ENCODE measurements at regions not wholly inside any gene's neighbourhood (a gene's known extent, or its start where the extent isn't known, plus 50 kb on each side); places are given as distances from the start of the nearest gene placed in this dataset.

- no peaks in the 10 kb centered on the region for H3K79me2 ChIP-seq (ENCODE audit: control insufficient read depth, insufficient read depth, low read length)
- H3K9me1 ChIP-seq (ENCODE audit: control insufficient read depth, insufficient read depth, low read length) = no peaks in the 10 kb centered on the region
- no peak overlapping the region for H2AFZ ChIP-seq (ENCODE audit: low read depth, low read length)
- H3K9ac ChIP-seq (ENCODE audit: insufficient read depth in 1 of 2, low read depth in 2 of 2, low read length in 2 of 2) = no peak overlapping the region
- POLR2A ChIA-PET = no interaction called here
- intact Hi-C loops (cut with micrococcal nuclease) = no loop called here
- CTCF ChIA-PET (ENCODE audit: low intra/inter-chr PET ratio) = no interaction called here
- FAIRE-seq (no peak), DNase-seq (ENCODE audit: extremely low read depth in 1 of 4, low spot score in 3 of 4) (no peak), ATAC-seq (no peak)
- 0% methylated on average over 2 of the region's 2 CpGs for WGBS (ENCODE audit: insufficient coverage, low coverage, missing lambda C conversion rate)
- H3K27me3 ChIP-seq (ENCODE audit: control insufficient read depth in 2 of 2, insufficient read depth in 2 of 2, low read length in 2 of 2) = peaks cover 0 to 7% of the 10 kb centered on the region in 2 experiments; a peak in 1 of 5 replicates
- no peaks in the 10 kb centered on the region for H3K4me1 ChIP-seq (replicated peaks in 1 of 2; ENCODE audit: control insufficient read depth in 2 of 2, insufficient read depth in 2 of 2, low read length in 2 of 2)
- BruUV-seq (replicated peaks) = no TSS peak
- H4K20me1 ChIP-seq (replicated peaks; ENCODE audit: control insufficient read depth, insufficient read depth, low read length) = no peaks in the 10 kb centered on the region
- no peak overlapping the region for H3K4me3 ChIP-seq
- no peaks in the 10 kb centered on the region for H3K36me3 ChIP-seq (ENCODE audit: control insufficient read depth, insufficient read depth, low read length)
- no peak overlapping the region for H3K4me2 ChIP-seq (ENCODE audit: insufficient read depth, low read length)
- in situ Hi-C loops (cut with MboI) = no loop called here
- no peaks in the 10 kb centered on the region for H3K9me3 ChIP-seq (replicated peaks; ENCODE audit: control insufficient read depth, insufficient read depth, low read depth, low read length)
- TF ChIP-seq CEBPG (CRISPR knock-in tag; IDR thresholded peaks at IDR 0.05) (no peak), CEBPG (tag; conservative IDR thresholded peaks at IDR 0.05 in 1 of 2, IDR thresholded peaks at IDR 0.05 in 1 of 2) (no peak), SMARCA4 (IDR thresholded peaks at IDR 0.05) (no peak), PRPF4 (IDR thresholded peaks at IDR 0.05; ENCODE audit: insufficient read depth, low read depth, low read length, poor library complexity, severe bottlenecking) (no peak), ZNF436 (CRISPR knock-in tag; IDR thresholded peaks at IDR 0.05) (no peak), ADNP (tag; IDR thresholded peaks at IDR 0.05) (no peak), SIX5 (IDR thresholded peaks at IDR 0.05; ENCODE audit: borderline replicate concordance in 1 of 2, insufficient read depth in 1 of 2, low read depth in 1 of 2, low read length in 2 of 2) (no peak), MEIS2 (IDR thresholded peaks at IDR 0.05; ENCODE audit: partially characterized antibody) (no peak), TRIM28 (IDR thresholded peaks at IDR 0.05) (no peak), TSC22D4 (tag; IDR thresholded peaks at IDR 0.05) (no peak), CHD2 (IDR thresholded peaks at IDR 0.05; ENCODE audit: low read depth, low read length) (no peak), ZNF644 (tag; IDR thresholded peaks at IDR 0.05; ENCODE audit: low read depth) (no peak), MTF1 (CRISPR knock-in tag; IDR thresholded peaks at IDR 0.05; ENCODE audit: borderline replicate concordance) (no peak), ZBTB7A (IDR thresholded peaks at IDR 0.05; ENCODE audit: borderline replicate concordance, control insufficient read depth, low read depth, low read length) (no peak), NR2C1 (IDR thresholded peaks at IDR 0.05) (no peak), NR2C1 (tag; IDR thresholded peaks at IDR 0.05) (no peak), NCOA2 (IDR thresholded peaks at IDR 0.05; ENCODE audit: partially characterized antibody in 2 of 2) (no peak), SMAD4 (CRISPR knock-in tag; conservative IDR thresholded peaks at IDR 0.05) (no peak), ZNF512 (tag; IDR thresholded peaks at IDR 0.05) (no peak), CREM (IDR thresholded peaks at IDR 0.05; ENCODE audit: low read depth) (no peak)
- no peak overlapping the region for H3K27ac ChIP-seq (ENCODE audit: extremely low read depth, low read depth, low read length)
These were observed 226.6 kb downstream of the ACKR3 start for GRCh38 chr2:236796236-236796635.

Measured in K562 (cell line).